ENCODE measurements at regions not wholly inside any gene's neighbourhood (a gene's known extent, or its start where the extent isn't known, plus 50 kb on each side); places are given as distances from the start of the nearest gene placed in this dataset.

DNA sequence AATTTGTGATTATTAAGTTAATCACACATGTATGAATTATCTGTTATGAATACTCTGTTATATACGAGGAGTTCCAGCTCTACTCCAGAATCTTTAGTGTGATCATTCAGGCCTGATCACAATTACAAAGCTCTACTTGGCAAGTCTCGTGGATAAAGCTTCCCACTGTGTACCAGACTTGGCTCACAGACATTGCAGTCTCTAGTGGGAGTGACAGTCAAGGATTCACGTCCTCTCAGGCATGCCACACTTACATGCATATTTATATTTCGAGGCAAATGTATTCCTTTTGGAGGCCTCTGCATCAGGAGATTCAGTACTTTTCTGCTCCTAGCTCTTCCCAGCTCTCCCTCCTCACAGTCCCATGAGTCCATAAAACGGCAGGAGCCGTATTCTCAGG is 403.4 kb upstream of the CDH7 start:
- H3K36me3 Mint-ChIP-seq (ENCODE audit: insufficient read depth in 1 of 3, low read depth in 3 of 3): 0 out of 7 replicates have a peak, but pooled peaks cover 0 to 1% (median 0%) of the 10 kb centered on the region in 3 experiments
- Histone ChIP-seq H2BK5ac (ENCODE audit: insufficient read length, low read length) (no peak overlapping the region), H4K5ac (ENCODE audit: insufficient read length, low read depth, low read length) (no peak overlapping the region), H3K27ac (ENCODE audit: insufficient read length, low read depth, low read length) (no peak overlapping the region), H4K8ac (replicated peaks; ENCODE audit: insufficient read length, low read depth, low read length) (no peak overlapping the region), H2AK5ac (ENCODE audit: insufficient read length, low read length) (no peak overlapping the region), H3K4ac (ENCODE audit: low read depth, low read length) (no peak overlapping the region), H2BK15ac (ENCODE audit: low read depth, low read length) (no peak overlapping the region), H3K4me2 (ENCODE audit: insufficient read depth, insufficient read length, low read length) (no peak overlapping the region), H3K9me3 (ENCODE audit: control insufficient read depth, low read depth, low read length) (no peaks in the 10 kb centered on the region), H3K14ac (ENCODE audit: insufficient read depth, low read length) (no peak overlapping the region), H4K91ac (ENCODE audit: insufficient read length, low read depth, low read length) (no peak overlapping the region), H3K4me1 (ENCODE audit: insufficient read depth, low read length) (no peaks in the 10 kb centered on the region), H3T11ph (ENCODE audit: low read length) (no peak overlapping the region), H3K23me2 (ENCODE audit: insufficient read length, low read depth, low read length, poor library complexity, severe bottlenecking) (no peaks in the 10 kb centered on the region), H2AFZ (ENCODE audit: low read length) (no peak overlapping the region), H3K79me2 (ENCODE audit: insufficient read depth, low read length) (no peaks in the 10 kb centered on the region), H2BK12ac (ENCODE audit: insufficient read length, low read depth, low read length) (no peak overlapping the region), H2BK120ac (ENCODE audit: low read depth, low read length, poor library complexity, severe bottlenecking) (no peak overlapping the region), H3K79me1 (ENCODE audit: insufficient read depth, low read depth, low read length, poor library complexity, severe bottlenecking) (no peaks in the 10 kb centered on the region), H3K9ac (ENCODE audit: extremely low read depth, insufficient read length, low read length) (no peak overlapping the region), H3K23ac (ENCODE audit: insufficient read length, low read depth, low read length) (no peak overlapping the region), H3K56ac (ENCODE audit: insufficient read length, low read depth, low read length) (no peak overlapping the region), H3K27me3 (ENCODE audit: insufficient read depth, low read length) (no peaks in the 10 kb centered on the region), H4K20me1 (ENCODE audit: control insufficient read depth, insufficient read depth, insufficient read length) (no peaks in the 10 kb centered on the region), H3K18ac (ENCODE audit: insufficient read length, low read depth, low read length) (no peak overlapping the region), H2BK20ac (ENCODE audit: low read depth, low read length, poor library complexity, severe bottlenecking) (no peak overlapping the region)
- H3K27me3 Mint-ChIP-seq (ENCODE audit: low read depth): no peaks in the 10 kb centered on the region
- TF ChIP-seq, protein P1, sequence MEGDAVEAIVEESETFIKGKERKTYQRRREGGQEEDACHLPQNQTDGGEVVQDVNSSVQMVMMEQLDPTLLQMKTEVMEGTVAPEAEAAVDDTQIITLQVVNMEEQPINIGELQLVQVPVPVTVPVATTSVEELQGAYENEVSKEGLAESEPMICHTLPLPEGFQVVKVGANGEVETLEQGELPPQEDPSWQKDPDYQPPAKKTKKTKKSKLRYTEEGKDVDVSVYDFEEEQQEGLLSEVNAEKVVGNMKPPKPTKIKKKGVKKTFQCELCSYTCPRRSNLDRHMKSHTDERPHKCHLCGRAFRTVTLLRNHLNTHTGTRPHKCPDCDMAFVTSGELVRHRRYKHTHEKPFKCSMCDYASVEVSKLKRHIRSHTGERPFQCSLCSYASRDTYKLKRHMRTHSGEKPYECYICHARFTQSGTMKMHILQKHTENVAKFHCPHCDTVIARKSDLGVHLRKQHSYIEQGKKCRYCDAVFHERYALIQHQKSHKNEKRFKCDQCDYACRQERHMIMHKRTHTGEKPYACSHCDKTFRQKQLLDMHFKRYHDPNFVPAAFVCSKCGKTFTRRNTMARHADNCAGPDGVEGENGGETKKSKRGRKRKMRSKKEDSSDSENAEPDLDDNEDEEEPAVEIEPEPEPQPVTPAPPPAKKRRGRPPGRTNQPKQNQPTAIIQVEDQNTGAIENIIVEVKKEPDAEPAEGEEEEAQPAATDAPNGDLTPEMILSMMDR (conservative IDR thresholded peaks at IDR 0.05): no peak
- WGBS (ENCODE audit: extremely low coverage, insufficient read length, low lambda C conversion rate): no CpG with 5 or more reads among the region's 6 CpGs
- peaks cover 0 to 4% of the 10 kb centered on the region in 2 experiments; a peak in 1 of 5 replicates for H3K9me3 Mint-ChIP-seq
- peak overlapping the region in 2 of 3 experiments; percentile 1 to 44; a peak in 1 of 7 replicates for H3K27ac Mint-ChIP-seq
- peaks cover 4 to 5% of the 10 kb centered on the region in 2 experiments; a peak in 2 of 4 replicates for H3K4me1 Mint-ChIP-seq
- H3K4me3 Mint-ChIP-seq: no peak overlapping the region
- no peak for DNase-seq
